H9 (cell line): ENCODE measurements at regions not wholly inside any gene's neighbourhood (a gene's known extent, or its start where the extent isn't known, plus 50 kb on each side); places are given as distances from the start of the nearest gene placed in this dataset.
"Not testable (repeated sequence)": the region's sequence is repeated elsewhere in the genome, so short reads cannot be mapped to it uniquely, and the experiment has no call there.

Experiments
- DNase-seq: peaks from one replicate; pipeline ENCODE4 v3.0.0-alpha.2; 2017
- H2AFZ ChIP-seq: one replicate; pipeline ENCODE4 v1.6.1; 2013; ENCODE audit warnings: mild to moderate bottlenecking, low read length, control low read depth, moderate library complexity
- H2AK5ac ChIP-seq: 2 replicates; pipeline ENCODE4 v1.6.1; 2013; ENCODE audit warnings: low read length, control low read depth, mixed read lengths; ENCODE audit not compliant: insufficient read length
- H2BK120ac ChIP-seq: one replicate; pipeline ENCODE4 v1.6.1; 2013; ENCODE audit warnings: low read depth, mild to moderate bottlenecking, low read length, control low read depth, inconsistent platforms; ENCODE audit not compliant: poor library complexity, severe bottlenecking
- H2BK12ac ChIP-seq: 2 replicates; pipeline ENCODE4 v1.6.1; 2013; ENCODE audit warnings: low read length, control low read depth, mixed read lengths, low read depth; ENCODE audit not compliant: insufficient read length
- H2BK15ac ChIP-seq: 2 replicates; pipeline ENCODE4 v1.6.1; 2013; ENCODE audit warnings: low read depth, low read length, control low read depth
- H2BK20ac ChIP-seq: one replicate; pipeline ENCODE4 v1.6.1; 2013; ENCODE audit warnings: low read depth, mild to moderate bottlenecking, low read length, control low read depth, inconsistent platforms; ENCODE audit not compliant: poor library complexity, severe bottlenecking
- H2BK5ac ChIP-seq: 2 replicates; pipeline ENCODE4 v1.6.1; 2013; ENCODE audit warnings: low read length, control low read depth, mixed read lengths; ENCODE audit not compliant: insufficient read length
- H3K14ac ChIP-seq: 2 replicates; pipeline ENCODE4 v1.6.1; 2013; ENCODE audit warnings: low read length, control low read depth; ENCODE audit not compliant: insufficient read depth
- H3K18ac ChIP-seq: 2 replicates; pipeline ENCODE4 v1.6.1; 2013; ENCODE audit warnings: low read depth, mild to moderate bottlenecking, mixed read lengths, low read length, control low read depth; ENCODE audit not compliant: insufficient read length
- H3K23ac ChIP-seq: 2 replicates; pipeline ENCODE4 v1.6.1; 2013; ENCODE audit warnings: low read length, control low read depth, mixed read lengths, low read depth; ENCODE audit not compliant: insufficient read length
- H3K23me2 ChIP-seq: 2 replicates; pipeline ENCODE4 v1.6.1; 2013; ENCODE audit warnings: low read depth, mild to moderate bottlenecking, mixed read lengths, low read length, control low read depth; ENCODE audit not compliant: insufficient read length, poor library complexity, severe bottlenecking
- H3K27ac ChIP-seq: 2 replicates; pipeline ENCODE4 v1.5.1; 2013; ENCODE audit warnings: low read length, control low read depth, mixed read lengths, low read depth; ENCODE audit not compliant: insufficient read length
- H3K27me3 ChIP-seq: 2 replicates; pipeline ENCODE4 v1.6.1; 2013; ENCODE audit warnings: low read length, control low read depth, inconsistent platforms; ENCODE audit not compliant: insufficient read depth
- H3K4ac ChIP-seq: 2 replicates; pipeline ENCODE4 v1.6.1; 2013; ENCODE audit warnings: low read depth, mild to moderate bottlenecking, control low read depth, inconsistent platforms, low read length, moderate library complexity
- H3K4me1 ChIP-seq: 2 replicates; pipeline ENCODE4 v1.6.1; 2013; ENCODE audit warnings: low read length, control low read depth, inconsistent platforms; ENCODE audit not compliant: insufficient read depth
- H3K4me2 ChIP-seq: 2 replicates; pipeline ENCODE4 v1.6.1; 2013; ENCODE audit warnings: low read length, control low read depth, mixed read lengths; ENCODE audit not compliant: insufficient read length, insufficient read depth
- H3K56ac ChIP-seq: 2 replicates; pipeline ENCODE4 v1.6.1; 2013; ENCODE audit warnings: low read depth, mild to moderate bottlenecking, mixed read lengths, low read length, control low read depth; ENCODE audit not compliant: insufficient read length
- H3K79me1 ChIP-seq: 2 replicates; pipeline ENCODE4 v1.6.1; 2013; ENCODE audit warnings: low read depth, mild to moderate bottlenecking, moderate library complexity, low read length, control low read depth, inconsistent platforms; ENCODE audit not compliant: insufficient read depth, poor library complexity, severe bottlenecking
- H3K79me2 ChIP-seq: 2 replicates; pipeline ENCODE4 v1.6.1; 2013; ENCODE audit warnings: low read length, control low read depth, inconsistent platforms; ENCODE audit not compliant: insufficient read depth
- H3K9ac ChIP-seq: 2 replicates; pipeline ENCODE4 v1.6.1; 2013; ENCODE audit warnings: low read length, control low read depth, mixed read lengths; ENCODE audit not compliant: insufficient read length; ENCODE audit errors: extremely low read depth
- H3K9me3 ChIP-seq: one replicate; pipeline ENCODE4 v1.6.1; 2013; ENCODE audit warnings: low read depth, low read length, inconsistent platforms; ENCODE audit not compliant: control insufficient read depth
- H3T11ph ChIP-seq: one replicate; pipeline ENCODE4 v1.6.1; 2013; ENCODE audit warnings: mild to moderate bottlenecking, low read length, control low read depth, inconsistent platforms
- H4K20me1 ChIP-seq: one replicate; pipeline ENCODE4 v1.6.1; 2013; ENCODE audit not compliant: control insufficient read depth, insufficient read length, insufficient read depth
- H4K5ac ChIP-seq: 2 replicates; pipeline ENCODE4 v1.6.1; 2013; ENCODE audit warnings: low read depth, mild to moderate bottlenecking, mixed read lengths, low read length, control low read depth; ENCODE audit not compliant: insufficient read length
- H4K8ac ChIP-seq: replicated peaks from 2 replicates; pipeline ENCODE4 v1.6.1; 2013; ENCODE audit warnings: low read length, control low read depth, mixed read lengths, low read depth; ENCODE audit not compliant: insufficient read length
- H4K91ac ChIP-seq: 2 replicates; pipeline ENCODE4 v1.6.1; 2013; ENCODE audit warnings: low read depth, mild to moderate bottlenecking, moderate library complexity, mixed read lengths, low read length, control low read depth; ENCODE audit not compliant: insufficient read length
- H3K27ac Mint-ChIP-seq, 3 experiments: 2 replicates in 2 of 3; 3 replicates in 1 of 3; pipeline ENCODE4 v1.8.0; 2020 to 2021; ENCODE audit warnings: mixed read lengths in 3 of 3, mild to moderate bottlenecking in 1 of 3, moderate library complexity in 1 of 3
- H3K27me3 Mint-ChIP-seq: 2 replicates; pipeline ENCODE4 v1.8.0; 2021; ENCODE audit warnings: low read depth, mild to moderate bottlenecking, moderate library complexity, mixed read lengths
- H3K36me3 Mint-ChIP-seq, 3 experiments: 2 replicates in 2 of 3; 3 replicates in 1 of 3; pipeline ENCODE4 v1.8.0; 2020 to 2021; ENCODE audit warnings: low read depth in 3 of 3, mixed read lengths in 3 of 3; ENCODE audit not compliant: insufficient read depth in 1 of 3
- H3K4me1 Mint-ChIP-seq, 2 experiments: 2 replicates each; pipeline ENCODE4 v1.8.0; 2020; ENCODE audit warnings: mixed read lengths in 2 of 2
- H3K4me3 Mint-ChIP-seq, 2 experiments: 2 replicates in 1 of 2; 3 replicates in 1 of 2; pipeline ENCODE4 v1.8.0; 2020 to 2021; ENCODE audit warnings: mild to moderate bottlenecking in 2 of 2, mixed read lengths in 2 of 2, moderate library complexity in 1 of 2
- H3K9me3 Mint-ChIP-seq, 2 experiments: 2 replicates in 1 of 2; 3 replicates in 1 of 2; pipeline ENCODE4 v1.8.0; 2020; ENCODE audit warnings: mild to moderate bottlenecking in 2 of 2, mixed read lengths in 2 of 2, moderate library complexity in 1 of 2
- CTCF ChIP-seq: fragments of 200-600 bp; sonication (generic); conservative IDR thresholded peaks from 3 replicates; pipeline ENCODE4 v1.8.0; 2021; ENCODE audit warnings: antibody characterized with exemption, mild to moderate bottlenecking
- WGBS: extraction: QIAGEN DNeasy Blood & Tissue Kit; methylation state at CpG from one replicate; pipeline ENCODE4 v1.1.7; 2013; ENCODE audit warnings: missing lambda C conversion rate, low lambda C conversion rate, mixed read lengths; ENCODE audit not compliant: insufficient read length; ENCODE audit errors: extremely low coverage; 5-methylcytosine and 5-hydroxymethylcytosine counted together

GRCh38 chr14:46519121-46519520, 132.5 kb downstream of the RPL10L start:
- Histone ChIP-seq H2BK15ac (no peak overlapping the region), H3K4ac (no peak overlapping the region), H3K18ac (no peak overlapping the region), H3K23ac (no peak overlapping the region), H4K8ac (no peak overlapping the region), H3T11ph (no peak overlapping the region), H3K4me1 (no peaks in the 10 kb centered on the region), H3K27me3 (no peaks in the 10 kb centered on the region), H3K79me1 (no peaks in the 10 kb centered on the region), H3K14ac (no peak overlapping the region), H2AK5ac (no peak overlapping the region), H3K27ac (no peak overlapping the region), H3K9ac (no peak overlapping the region), H2BK120ac (no peak overlapping the region), H3K4me2 (no peak overlapping the region), H3K79me2 (no peaks in the 10 kb centered on the region), H2AFZ (no peak overlapping the region), H2BK20ac (no peak overlapping the region), H2BK5ac (no peak overlapping the region), H3K56ac (no peak overlapping the region), H4K20me1 (no peaks in the 10 kb centered on the region), H4K91ac (no peak overlapping the region), H4K5ac (no peak overlapping the region), H2BK12ac (no peak overlapping the region), H3K23me2 (no peaks in the 10 kb centered on the region), H3K9me3 (no peaks in the 10 kb centered on the region)
- Mint-ChIP-seq H3K4me3 (no peak overlapping the region), H3K9me3 (no peaks in the 10 kb centered on the region), H3K27me3 (no peaks in the 10 kb centered on the region), H3K36me3 (no peaks in the 10 kb centered on the region), H3K27ac (no peak overlapping the region), H3K4me1 (no peaks in the 10 kb centered on the region)
- DNase-seq = no peak
- no peak for TF ChIP-seq CTCF

GRCh38 chr14:46508752-46509151, 142.8 kb downstream of the RPL10L start:
- not testable (repeated sequence) for H3K18ac ChIP-seq, H3T11ph ChIP-seq, H3K4me1 Mint-ChIP-seq, H3K27ac Mint-ChIP-seq, H4K20me1 ChIP-seq, H2BK120ac ChIP-seq, H3K9me3 ChIP-seq, H4K5ac ChIP-seq, H3K79me1 ChIP-seq, H3K23me2 ChIP-seq, H3K4me2 ChIP-seq, H2AFZ ChIP-seq, H3K23ac ChIP-seq, H2BK5ac ChIP-seq, H2BK20ac ChIP-seq, H3K79me2 ChIP-seq, H3K4me3 Mint-ChIP-seq, H2BK12ac ChIP-seq, H3K27me3 ChIP-seq, H3K56ac ChIP-seq, H3K27me3 Mint-ChIP-seq, H2AK5ac ChIP-seq, H2BK15ac ChIP-seq, H3K14ac ChIP-seq, H4K8ac ChIP-seq, H3K4me1 ChIP-seq, H3K27ac ChIP-seq, H3K4ac ChIP-seq, DNase-seq, H4K91ac ChIP-seq, H3K9ac ChIP-seq
- WGBS = no CpG with 5 or more reads among the region's 13 CpGs
- peaks cover 3 to 17% (median 4%) of the 10 kb centered on the region in 3 experiments; a peak in 4 of 7 replicates for H3K36me3 Mint-ChIP-seq
- peaks cover 10% of the 10 kb centered on the region in 2 experiments; a peak in 4 of 5 replicates for H3K9me3 Mint-ChIP-seq
